ENCODE measurements at regions not wholly inside any gene's neighbourhood (a gene's known extent, or its start where the extent isn't known, plus 50 kb on each side); places are given as distances from the start of the nearest gene placed in this dataset.

GRCh38 chrX:55907968-55908607 is 190.5 kb downstream of the RRAGB start:
- ChIA-PET CTCF (ENCODE audit: unreplicated experiment) (no interaction called here), POLR2A (interaction anchor here (1.3 kb wide), 1 partner anchor 12 kb away, joined by 4 read pairs; no protein-coding TSS in a partner anchor)
- BruUV-seq (replicated peaks) = no TSS peak
- no peak for DNase-seq (ENCODE audit: low spot score)
- Histone ChIP-seq H3K9me2 (ENCODE audit: insufficient read depth, low read length) (no peaks in the 10 kb centered on the region), H3K4me1 (ENCODE audit: insufficient read depth, low read length, poor library complexity, severe bottlenecking) (no peaks in the 10 kb centered on the region), H3K4me2 (ENCODE audit: low read length) (peak overlapping the region; percentile 20; the same call in 1 of the 2 replicates), H3K79me2 (ENCODE audit: insufficient read depth, low read depth, low read length) (no peaks in the 10 kb centered on the region), H3K4me3 (ENCODE audit: low read depth, low read length, poor library complexity, severe bottlenecking) (no peak overlapping the region), H4K20me1 (ENCODE audit: insufficient read depth, low read length) (no peaks in the 10 kb centered on the region), H2AFZ (ENCODE audit: low read length) (no peak overlapping the region), H3K27ac (ENCODE audit: low read depth, low read length, poor library complexity, severe bottlenecking) (no peak overlapping the region), H3K36me3 (ENCODE audit: insufficient read depth, low read length) (no peaks in the 10 kb centered on the region), H3K9me3 (ENCODE audit: low read length) (no peaks in the 10 kb centered on the region)
- TF ChIP-seq, protein P1, sequence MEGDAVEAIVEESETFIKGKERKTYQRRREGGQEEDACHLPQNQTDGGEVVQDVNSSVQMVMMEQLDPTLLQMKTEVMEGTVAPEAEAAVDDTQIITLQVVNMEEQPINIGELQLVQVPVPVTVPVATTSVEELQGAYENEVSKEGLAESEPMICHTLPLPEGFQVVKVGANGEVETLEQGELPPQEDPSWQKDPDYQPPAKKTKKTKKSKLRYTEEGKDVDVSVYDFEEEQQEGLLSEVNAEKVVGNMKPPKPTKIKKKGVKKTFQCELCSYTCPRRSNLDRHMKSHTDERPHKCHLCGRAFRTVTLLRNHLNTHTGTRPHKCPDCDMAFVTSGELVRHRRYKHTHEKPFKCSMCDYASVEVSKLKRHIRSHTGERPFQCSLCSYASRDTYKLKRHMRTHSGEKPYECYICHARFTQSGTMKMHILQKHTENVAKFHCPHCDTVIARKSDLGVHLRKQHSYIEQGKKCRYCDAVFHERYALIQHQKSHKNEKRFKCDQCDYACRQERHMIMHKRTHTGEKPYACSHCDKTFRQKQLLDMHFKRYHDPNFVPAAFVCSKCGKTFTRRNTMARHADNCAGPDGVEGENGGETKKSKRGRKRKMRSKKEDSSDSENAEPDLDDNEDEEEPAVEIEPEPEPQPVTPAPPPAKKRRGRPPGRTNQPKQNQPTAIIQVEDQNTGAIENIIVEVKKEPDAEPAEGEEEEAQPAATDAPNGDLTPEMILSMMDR (conservative IDR thresholded peaks at IDR 0.05; ENCODE audit: low read length) = no peak
- TF ChIP-seq EZH2phosphoT487 (IDR thresholded peaks at IDR 0.05; ENCODE audit: borderline replicate concordance, low read depth, low read length) = no peak
- intact Hi-C loops (cut with micrococcal nuclease; ENCODE audit: unreplicated experiment) = no loop called here

DNA sequence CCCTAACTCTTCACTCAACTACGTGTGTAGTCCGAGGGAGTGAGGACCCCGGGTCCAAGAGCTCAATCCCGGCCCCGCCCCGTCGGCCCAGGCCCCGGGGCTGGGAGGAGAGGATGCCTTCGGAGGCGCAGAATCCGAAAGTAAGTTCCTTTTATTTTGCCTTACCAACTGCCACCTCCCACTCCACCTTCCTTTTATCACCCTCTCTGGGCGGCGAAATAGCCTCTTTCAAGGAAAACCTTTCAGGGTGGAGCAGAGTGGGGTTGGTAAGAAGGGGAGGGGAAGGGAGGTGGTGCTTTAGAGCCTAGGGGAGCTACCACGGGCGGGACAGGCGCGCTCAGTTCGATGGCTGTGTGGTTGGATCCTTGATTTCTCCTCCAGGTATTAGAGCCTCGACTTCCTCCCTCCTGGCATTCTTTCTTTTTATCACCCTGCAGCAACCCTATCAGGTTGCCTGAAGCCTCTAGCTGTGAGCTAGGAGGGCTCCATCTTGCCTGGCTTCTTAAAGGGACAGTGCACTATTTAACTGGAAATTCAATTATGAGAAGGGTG is 191.2 kb downstream of the RRAGB start:
- Histone ChIP-seq H3K9me3 (ENCODE audit: low read length) (no peaks in the 10 kb centered on the region), H2AFZ (ENCODE audit: low read length) (no peak overlapping the region), H3K4me1 (ENCODE audit: insufficient read depth, low read length, poor library complexity, severe bottlenecking) (no peaks in the 10 kb centered on the region), H3K4me2 (ENCODE audit: low read length) (peak overlapping the region; percentile 20; the same call in 1 of the 2 replicates), H3K4me3 (ENCODE audit: low read depth, low read length, poor library complexity, severe bottlenecking) (no peak overlapping the region), H3K27ac (ENCODE audit: low read depth, low read length, poor library complexity, severe bottlenecking) (no peak overlapping the region), H3K36me3 (ENCODE audit: insufficient read depth, low read length) (no peaks in the 10 kb centered on the region), H3K79me2 (ENCODE audit: insufficient read depth, low read depth, low read length) (no peaks in the 10 kb centered on the region), H3K9me2 (ENCODE audit: insufficient read depth, low read length) (no peaks in the 10 kb centered on the region), H4K20me1 (ENCODE audit: insufficient read depth, low read length) (no peaks in the 10 kb centered on the region)
- no TSS peak for BruUV-seq (replicated peaks)
- POLR2A ChIA-PET = interaction anchor here (1.3 kb wide), 1 partner anchor 11 kb away, joined by 4 read pairs; no protein-coding TSS in a partner anchor
- intact Hi-C loops (cut with micrococcal nuclease; ENCODE audit: unreplicated experiment) = no loop called here
- CTCF ChIA-PET (ENCODE audit: unreplicated experiment) = no interaction called here
- DNase-seq (ENCODE audit: low spot score) = no peak
- TF ChIP-seq EZH2phosphoT487 (IDR thresholded peaks at IDR 0.05; ENCODE audit: borderline replicate concordance, low read depth, low read length) = no peak
- TF ChIP-seq, protein P1 (conservative IDR thresholded peaks at IDR 0.05; ENCODE audit: low read length) = no peak

All from OCI-LY7 (cell line).